ENCODE measurements at regions not wholly inside any gene's neighbourhood (a gene's known extent, or its start where the extent isn't known, plus 50 kb on each side); places are given as distances from the start of the nearest gene placed in this dataset.

DNA sequence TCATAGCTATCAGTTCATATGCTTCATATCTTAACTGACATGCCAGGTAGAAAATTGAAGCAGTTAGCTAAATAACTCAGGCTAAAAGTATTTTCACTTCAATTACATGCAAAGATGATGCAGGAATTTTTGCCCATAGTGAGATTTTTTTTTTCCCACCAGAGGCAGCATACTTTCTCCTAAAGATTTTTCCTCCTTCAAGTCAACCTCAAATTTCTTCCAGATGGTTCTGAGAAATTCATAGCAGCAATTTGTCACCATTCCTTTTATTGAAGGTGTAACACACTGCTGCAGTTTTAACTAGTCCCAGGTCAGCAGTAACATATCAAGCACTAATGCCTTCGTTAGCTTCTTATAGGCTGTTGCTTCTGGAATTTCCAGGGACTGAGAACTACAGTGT is 141.9 kb downstream of the SUCLA2 start:
- H3K18ac ChIP-seq (ENCODE audit: low read depth, low read length), result no peak overlapping the region
- no peak overlapping the region for H3K4me3 ChIP-seq (ENCODE audit: insufficient read depth, low read depth, low read length)
- H3K4me1 ChIP-seq (ENCODE audit: control insufficient read depth, insufficient read depth, low read length), result no peaks in the 10 kb centered on the region; the same call in 1 of the 2 replicates
- H2BK5ac ChIP-seq (ENCODE audit: low read depth, low read length, poor library complexity, severe bottlenecking), result no peak overlapping the region
- no peaks in the 10 kb centered on the region for H4K20me1 ChIP-seq (ENCODE audit: insufficient read depth, low read length)
- H3K4me2 ChIP-seq (ENCODE audit: low read depth, low read length), result no peak overlapping the region
- no peak overlapping the region for H4K91ac ChIP-seq (ENCODE audit: insufficient read depth, low read depth, low read length)
- no peak overlapping the region for H2AK9ac ChIP-seq (replicated peaks; ENCODE audit: low read depth, low read length, poor library complexity)
- no peaks in the 10 kb centered on the region; the same call in 1 of the 2 replicates for H3K27me3 ChIP-seq (ENCODE audit: control insufficient read depth, insufficient read depth, low read length)
- POLR2A ChIA-PET (ENCODE audit: unreplicated experiment), result no interaction called here
- H3K9ac ChIP-seq (ENCODE audit: low read depth, low read length), result no peak overlapping the region
- H2BK15ac ChIP-seq (ENCODE audit: low read depth, low read length), result no peak overlapping the region
- no peak overlapping the region for H3K14ac ChIP-seq (replicated peaks; ENCODE audit: low read depth, low read length)
- no peak overlapping the region for H4K8ac ChIP-seq (ENCODE audit: low read depth in 2 of 2, low read length in 2 of 2)
- no peaks in the 10 kb centered on the region for H3K79me1 ChIP-seq (ENCODE audit: low read depth in 1 of 2, low read length in 2 of 2)
- no peaks in the 10 kb centered on the region for H3K36me3 ChIP-seq (ENCODE audit: control insufficient read depth, insufficient read depth, low read length)
- no peak for DNase-seq
- TF ChIP-seq, protein P1, sequence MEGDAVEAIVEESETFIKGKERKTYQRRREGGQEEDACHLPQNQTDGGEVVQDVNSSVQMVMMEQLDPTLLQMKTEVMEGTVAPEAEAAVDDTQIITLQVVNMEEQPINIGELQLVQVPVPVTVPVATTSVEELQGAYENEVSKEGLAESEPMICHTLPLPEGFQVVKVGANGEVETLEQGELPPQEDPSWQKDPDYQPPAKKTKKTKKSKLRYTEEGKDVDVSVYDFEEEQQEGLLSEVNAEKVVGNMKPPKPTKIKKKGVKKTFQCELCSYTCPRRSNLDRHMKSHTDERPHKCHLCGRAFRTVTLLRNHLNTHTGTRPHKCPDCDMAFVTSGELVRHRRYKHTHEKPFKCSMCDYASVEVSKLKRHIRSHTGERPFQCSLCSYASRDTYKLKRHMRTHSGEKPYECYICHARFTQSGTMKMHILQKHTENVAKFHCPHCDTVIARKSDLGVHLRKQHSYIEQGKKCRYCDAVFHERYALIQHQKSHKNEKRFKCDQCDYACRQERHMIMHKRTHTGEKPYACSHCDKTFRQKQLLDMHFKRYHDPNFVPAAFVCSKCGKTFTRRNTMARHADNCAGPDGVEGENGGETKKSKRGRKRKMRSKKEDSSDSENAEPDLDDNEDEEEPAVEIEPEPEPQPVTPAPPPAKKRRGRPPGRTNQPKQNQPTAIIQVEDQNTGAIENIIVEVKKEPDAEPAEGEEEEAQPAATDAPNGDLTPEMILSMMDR (conservative IDR thresholded peaks at IDR 0.05; ENCODE audit: low read depth, low read length), result no peak
- TF ChIP-seq RFX5 (IDR thresholded peaks at IDR 0.05; ENCODE audit: low read depth, low read length) (no peak), RCOR1 (IDR thresholded peaks at IDR 0.05; ENCODE audit: insufficient replicate concordance, low read length) (no peak), MAZ (IDR thresholded peaks at IDR 0.05; ENCODE audit: borderline replicate concordance, low read depth, low read length) (no peak), MAFK (IDR thresholded peaks at IDR 0.05; ENCODE audit: low read depth, low read length) (no peak), MXI1 (IDR thresholded peaks at IDR 0.05; ENCODE audit: borderline replicate concordance, low read depth, low read length) (no peak), SMC3 (IDR thresholded peaks at IDR 0.05; ENCODE audit: low read depth, low read length) (no peak), NFE2L2 (IDR thresholded peaks at IDR 0.05; ENCODE audit: low read depth, low read length) (no peak), RAD21 (IDR thresholded peaks at IDR 0.05; ENCODE audit: low read length) (no peak), BHLHE40 (IDR thresholded peaks at IDR 0.05; ENCODE audit: low read depth, low read length) (no peak), CHD1 (IDR thresholded peaks at IDR 0.05; ENCODE audit: low read depth, low read length) (no peak), POLR2A (IDR thresholded peaks at IDR 0.05; ENCODE audit: low read depth, low read length) (no peak), FOS (IDR thresholded peaks at IDR 0.05; ENCODE audit: low read depth, low read length) (no peak)
- TF ChIP-seq, protein P2, sequence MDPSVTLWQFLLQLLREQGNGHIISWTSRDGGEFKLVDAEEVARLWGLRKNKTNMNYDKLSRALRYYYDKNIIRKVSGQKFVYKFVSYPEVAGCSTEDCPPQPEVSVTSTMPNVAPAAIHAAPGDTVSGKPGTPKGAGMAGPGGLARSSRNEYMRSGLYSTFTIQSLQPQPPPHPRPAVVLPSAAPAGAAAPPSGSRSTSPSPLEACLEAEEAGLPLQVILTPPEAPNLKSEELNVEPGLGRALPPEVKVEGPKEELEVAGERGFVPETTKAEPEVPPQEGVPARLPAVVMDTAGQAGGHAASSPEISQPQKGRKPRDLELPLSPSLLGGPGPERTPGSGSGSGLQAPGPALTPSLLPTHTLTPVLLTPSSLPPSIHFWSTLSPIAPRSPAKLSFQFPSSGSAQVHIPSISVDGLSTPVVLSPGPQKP (IDR thresholded peaks at IDR 0.05; ENCODE audit: borderline replicate concordance, low read depth, low read length), result no peak
- in situ Hi-C loops (cut with MboI; ENCODE audit: low sequenced_read_pairs), result no loop called here
- ATAC-seq (ENCODE audit: low read depth), result no peak
- H3K56ac ChIP-seq (ENCODE audit: extremely low read depth, insufficient read depth, low read length), result no peak overlapping the region
- no peak overlapping the region for H3K23ac ChIP-seq (ENCODE audit: low read depth, low read length)
- no peaks in the 10 kb centered on the region for H3K9me3 ChIP-seq (ENCODE audit: control insufficient read depth, insufficient read depth, low read length)
- BruUV-seq (replicated peaks), result no TSS peak
- H2BK120ac ChIP-seq (ENCODE audit: low read depth, low read length), result no peak overlapping the region
- CTCF ChIA-PET, result interaction anchor here (0.7 kb wide), 1 partner anchor 424 kb away, joined by 3 read pairs; no protein-coding TSS in a partner anchor
- no peak overlapping the region for H3K4ac ChIP-seq (ENCODE audit: low read depth, low read length)
- no peak overlapping the region for H2BK20ac ChIP-seq (ENCODE audit: low read depth, low read length)
- no peak overlapping the region for H4K5ac ChIP-seq (ENCODE audit: low read depth, low read length)
- intact Hi-C loops (cut with micrococcal nuclease), result no loop called here
- H3K27ac ChIP-seq (ENCODE audit: insufficient read depth, low read length), result no peak overlapping the region
- no peak overlapping the region for H2AK5ac ChIP-seq (ENCODE audit: low read depth, low read length)
- no CpG with 5 or more reads among the region's 1 CpG for WGBS, 2 experiments (ENCODE audit: extremely low coverage in 2 of 2, insufficient read length in 1 of 2)
- no peaks in the 10 kb centered on the region for H3K9me1 ChIP-seq (ENCODE audit: insufficient read depth, low read length)
- dilution Hi-C loops (cut with HindIII; ENCODE audit: low sequenced_read_pairs, unreplicated experiment), result no loop called here
- no peak overlapping the region for H2AFZ ChIP-seq (replicated peaks; ENCODE audit: low read length, poor library complexity)
